ENCODE measurements at regions not wholly inside any gene's neighbourhood (a gene's known extent, or its start where the extent isn't known, plus 50 kb on each side); places are given as distances from the start of the nearest gene placed in this dataset.
"Not testable (repeated sequence)": the region's sequence is repeated elsewhere in the genome, so short reads cannot be mapped to it uniquely, and the experiment has no call there.

DNA sequence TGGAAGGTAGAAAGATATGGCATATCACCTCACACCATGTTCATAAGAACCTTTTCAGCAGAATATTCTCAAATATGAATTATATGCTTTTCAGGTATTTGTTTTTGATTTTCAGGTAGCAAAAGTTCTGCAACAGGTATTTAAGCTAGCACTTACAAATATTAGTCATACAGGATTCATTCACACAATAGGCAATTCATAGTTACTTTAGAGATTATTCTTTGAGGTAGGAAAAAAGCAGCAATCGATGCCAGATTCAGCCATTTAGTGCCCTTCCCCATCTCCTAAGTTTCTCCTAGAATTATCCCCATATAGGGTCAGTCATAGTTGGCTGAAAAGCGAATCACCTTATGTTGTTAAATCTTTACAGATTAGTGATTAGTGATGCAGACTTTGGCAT, 177.4 kb upstream of the MMADHC start:
- H3K36me3 Mint-ChIP-seq (ENCODE audit: low read depth) = no peaks in the 10 kb centered on the region
- peaks cover 19% of the 10 kb centered on the region for H3K4me1 Mint-ChIP-seq
- no peak overlapping the region for H3K27ac Mint-ChIP-seq
- TF ChIP-seq, protein P1, sequence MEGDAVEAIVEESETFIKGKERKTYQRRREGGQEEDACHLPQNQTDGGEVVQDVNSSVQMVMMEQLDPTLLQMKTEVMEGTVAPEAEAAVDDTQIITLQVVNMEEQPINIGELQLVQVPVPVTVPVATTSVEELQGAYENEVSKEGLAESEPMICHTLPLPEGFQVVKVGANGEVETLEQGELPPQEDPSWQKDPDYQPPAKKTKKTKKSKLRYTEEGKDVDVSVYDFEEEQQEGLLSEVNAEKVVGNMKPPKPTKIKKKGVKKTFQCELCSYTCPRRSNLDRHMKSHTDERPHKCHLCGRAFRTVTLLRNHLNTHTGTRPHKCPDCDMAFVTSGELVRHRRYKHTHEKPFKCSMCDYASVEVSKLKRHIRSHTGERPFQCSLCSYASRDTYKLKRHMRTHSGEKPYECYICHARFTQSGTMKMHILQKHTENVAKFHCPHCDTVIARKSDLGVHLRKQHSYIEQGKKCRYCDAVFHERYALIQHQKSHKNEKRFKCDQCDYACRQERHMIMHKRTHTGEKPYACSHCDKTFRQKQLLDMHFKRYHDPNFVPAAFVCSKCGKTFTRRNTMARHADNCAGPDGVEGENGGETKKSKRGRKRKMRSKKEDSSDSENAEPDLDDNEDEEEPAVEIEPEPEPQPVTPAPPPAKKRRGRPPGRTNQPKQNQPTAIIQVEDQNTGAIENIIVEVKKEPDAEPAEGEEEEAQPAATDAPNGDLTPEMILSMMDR (IDR thresholded peaks at IDR 0.05) = no peak
- H3K27me3 Mint-ChIP-seq (ENCODE audit: low read depth, poor library complexity) = peaks cover 2% of the 10 kb centered on the region
- DNase-seq = no peak
- H3K9me3 Mint-ChIP-seq = no peaks in the 10 kb centered on the region
- H3K4me3 Mint-ChIP-seq = no peak overlapping the region

DNA sequence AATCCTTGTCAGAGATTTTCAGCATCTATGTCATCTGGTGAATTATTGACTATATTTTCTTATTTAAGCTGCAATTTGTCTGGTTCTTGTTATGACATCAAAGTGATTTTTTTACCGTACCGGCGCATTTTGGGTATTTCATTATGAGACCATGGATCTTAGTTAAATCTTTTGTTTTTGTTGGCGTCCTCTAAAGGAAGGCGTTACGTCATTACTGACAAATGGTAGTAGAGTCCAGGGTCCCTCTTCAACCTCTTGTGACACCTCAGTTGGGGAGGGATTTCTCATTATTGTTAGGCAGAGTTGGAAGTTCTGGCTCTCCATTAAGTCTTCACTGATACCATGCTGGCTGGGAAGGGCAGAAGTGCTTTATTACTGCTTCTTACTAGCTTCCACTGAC, 175.8 kb upstream of the MMADHC start:
- Mint-ChIP-seq H3K4me3 (no peak overlapping the region), H3K27me3 (ENCODE audit: low read depth, poor library complexity) (peaks cover 2% of the 10 kb centered on the region), H3K27ac (no peak overlapping the region), H3K9me3 (no peaks in the 10 kb centered on the region), H3K4me1 (peaks cover 13% of the 10 kb centered on the region), H3K36me3 (ENCODE audit: low read depth) (no peaks in the 10 kb centered on the region)
- TF ChIP-seq, protein P1 (IDR thresholded peaks at IDR 0.05) = no peak
- DNase-seq = no peak

DNA sequence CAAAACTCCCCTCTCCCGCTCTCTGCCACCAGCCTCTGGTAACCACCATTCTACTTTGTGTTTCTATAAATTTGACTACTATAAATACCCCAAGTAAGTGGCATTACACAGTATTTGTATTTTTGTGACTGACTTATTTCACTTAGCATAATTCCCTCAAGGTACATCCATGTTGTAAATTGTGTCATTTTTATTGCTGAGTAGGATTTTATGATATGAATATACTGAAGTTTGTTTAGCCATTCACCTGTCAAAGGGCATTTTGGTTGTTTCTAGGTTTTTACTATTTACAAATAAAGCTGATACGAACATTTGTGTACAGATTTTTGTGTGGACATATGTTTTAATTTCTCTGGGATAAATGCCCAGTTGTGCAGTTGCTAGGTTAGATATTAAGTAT, 174.0 kb upstream of the MMADHC start:
- TF ChIP-seq, protein P1 (IDR thresholded peaks at IDR 0.05) = no peak
- no peaks in the 10 kb centered on the region for H3K4me1 Mint-ChIP-seq
- H3K9me3 Mint-ChIP-seq = peaks cover under 1% of the 10 kb centered on the region
- no peak for DNase-seq
- H3K36me3 Mint-ChIP-seq (ENCODE audit: low read depth) = no peaks in the 10 kb centered on the region
- H3K27me3 Mint-ChIP-seq (ENCODE audit: low read depth, poor library complexity) = peaks cover 2% of the 10 kb centered on the region
- no peak overlapping the region for H3K27ac Mint-ChIP-seq
- no peak overlapping the region for H3K4me3 Mint-ChIP-seq

DNA sequence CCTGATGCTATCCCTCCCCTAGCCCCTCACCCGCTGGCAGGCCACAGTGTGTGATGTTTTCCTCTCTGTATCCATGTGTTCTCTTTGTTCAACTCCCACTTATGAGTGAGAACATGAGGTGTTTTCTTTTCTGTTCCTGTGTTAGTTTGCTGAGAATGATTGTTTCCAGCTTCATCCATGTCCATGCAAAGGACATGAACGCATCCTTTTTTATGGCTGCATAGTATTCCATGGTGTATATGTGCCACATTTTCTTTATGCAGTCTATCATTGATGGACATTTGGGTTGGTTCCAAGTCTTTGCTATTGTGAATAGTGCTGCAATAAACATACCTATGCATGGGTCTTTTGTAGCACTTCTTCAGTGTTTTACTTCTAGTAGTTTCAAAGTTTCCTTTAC, 171.8 kb upstream of the MMADHC start:
- not testable (repeated sequence) for H3K27ac Mint-ChIP-seq; H3K4me3 Mint-ChIP-seq; H3K27me3 Mint-ChIP-seq (ENCODE audit: low read depth, poor library complexity); H3K4me1 Mint-ChIP-seq; DNase-seq; H3K36me3 Mint-ChIP-seq (ENCODE audit: low read depth)
- H3K9me3 Mint-ChIP-seq = peaks cover 23% of the 10 kb centered on the region

DNA sequence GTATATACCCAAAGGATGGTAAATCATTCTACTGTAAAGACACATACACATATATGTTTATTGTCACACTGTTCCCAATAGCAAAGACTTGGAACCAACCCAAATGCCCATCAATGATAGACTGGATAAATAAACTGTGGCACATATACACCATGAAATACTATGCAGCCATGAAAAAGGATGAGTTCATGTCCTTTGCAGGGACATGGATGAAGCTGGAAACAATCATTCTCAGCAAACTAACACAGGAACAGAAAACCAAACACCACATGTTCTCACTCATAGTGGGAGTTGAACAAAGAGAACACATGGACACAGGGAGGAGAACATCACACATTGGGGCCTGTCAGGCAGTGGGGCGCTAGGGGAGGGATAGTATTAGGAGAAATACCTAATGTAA, 167.1 kb upstream of the MMADHC start:
- DNase-seq; H3K4me3 Mint-ChIP-seq; H3K36me3 Mint-ChIP-seq (ENCODE audit: low read depth); H3K27ac Mint-ChIP-seq; H3K4me1 Mint-ChIP-seq; H3K27me3 Mint-ChIP-seq (ENCODE audit: low read depth, poor library complexity): not testable (repeated sequence)
- H3K9me3 Mint-ChIP-seq = peaks cover 35% of the 10 kb centered on the region

DNA sequence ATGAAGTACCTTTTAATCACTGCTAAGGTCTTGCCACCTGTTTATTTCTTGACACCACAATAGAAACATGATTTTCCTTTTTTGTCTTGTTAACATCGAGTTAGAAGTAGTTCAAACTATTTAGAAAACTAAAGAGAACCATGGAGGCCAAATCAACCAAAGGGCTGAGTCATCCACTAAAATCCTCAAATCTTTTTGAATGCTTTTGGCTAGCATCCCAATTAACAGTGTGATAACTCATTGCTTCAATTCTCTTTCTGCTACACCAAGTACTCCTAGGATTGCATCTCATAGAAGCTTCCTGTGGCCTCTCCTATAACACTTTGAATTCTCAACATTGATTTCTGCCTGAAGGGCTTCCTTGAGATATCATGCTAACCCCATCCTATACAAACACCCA, 159.9 kb upstream of the MMADHC start:
- no peak overlapping the region for H3K4me3 Mint-ChIP-seq
- H3K27me3 Mint-ChIP-seq (ENCODE audit: low read depth, poor library complexity) = no peaks in the 10 kb centered on the region
- H3K9me3 Mint-ChIP-seq = no peaks in the 10 kb centered on the region
- DNase-seq = no peak
- TF ChIP-seq, protein P1 (IDR thresholded peaks at IDR 0.05) = no peak
- H3K27ac Mint-ChIP-seq = no peak overlapping the region
- no peaks in the 10 kb centered on the region for H3K36me3 Mint-ChIP-seq (ENCODE audit: low read depth)
- peaks cover 26% of the 10 kb centered on the region for H3K4me1 Mint-ChIP-seq

DNA sequence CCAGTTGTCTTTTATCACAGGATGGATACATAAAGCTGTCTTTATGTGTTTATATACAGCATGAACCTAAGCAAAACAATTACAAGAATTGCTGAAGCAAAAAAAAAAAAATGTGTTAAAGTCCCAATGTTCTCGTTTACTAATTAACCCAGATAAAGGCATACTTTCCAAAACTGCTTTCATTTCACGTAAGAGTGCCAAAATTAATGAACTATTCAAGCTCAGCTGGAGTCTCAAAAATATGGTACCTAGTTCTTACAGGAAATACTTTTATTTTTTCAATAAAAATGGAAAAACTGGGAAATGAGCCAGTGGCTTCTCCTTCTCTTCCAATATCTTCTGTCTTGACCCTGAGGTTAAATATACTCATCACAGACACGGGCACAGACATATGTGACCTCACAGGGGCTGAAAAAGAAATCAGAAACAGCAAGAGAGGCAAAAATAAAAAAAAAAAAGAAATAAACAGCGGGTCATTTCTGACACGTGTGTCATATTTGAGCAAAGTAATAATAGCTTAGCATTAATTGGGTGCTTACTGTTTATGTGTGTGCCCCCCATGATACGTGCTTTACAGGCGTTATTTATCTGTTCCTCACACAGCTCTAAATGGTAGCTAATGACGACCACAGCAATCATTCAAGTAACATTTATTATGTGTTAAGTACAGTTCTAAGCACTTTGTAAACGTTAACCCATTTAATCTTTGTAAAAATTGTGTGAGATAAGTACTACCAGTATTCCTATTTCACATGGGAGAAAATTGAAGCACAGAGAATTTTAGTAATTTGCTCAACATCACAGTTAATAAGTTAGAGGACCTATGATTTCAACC, 158.0 kb upstream of the MMADHC start:
- H3K27ac Mint-ChIP-seq = no peak overlapping the region

More for the DNA sequence above, 158.0 kb upstream of the MMADHC start:
- H3K9me3 Mint-ChIP-seq = no peaks in the 10 kb centered on the region
- no peaks in the 10 kb centered on the region for H3K36me3 Mint-ChIP-seq (ENCODE audit: low read depth)
- DNase-seq = no peak
- H3K4me3 Mint-ChIP-seq = no peak overlapping the region
- no peaks in the 10 kb centered on the region for H3K27me3 Mint-ChIP-seq (ENCODE audit: low read depth, poor library complexity)
- peaks cover 21% of the 10 kb centered on the region for H3K4me1 Mint-ChIP-seq
- TF ChIP-seq, protein P1 (IDR thresholded peaks at IDR 0.05) = no peak

Measured in nephron progenitor cell (in vitro differentiated cells).